IMR-90 (cell line): ENCODE measurements at regions not wholly inside any gene's neighbourhood (a gene's known extent, or its start where the extent isn't known, plus 50 kb on each side); places are given as distances from the start of the nearest gene placed in this dataset.
A peak's percentile ranks its signal among the peaks of the same experiment; 100 is the strongest.

Experiments
- ATAC-seq: fragments of 200-7000 bp; cut with Tn5 transposase; 2 replicates; pipeline ENCODE4 v1.9.1; 2020; ENCODE audit warnings: low read depth, mild to moderate bottlenecking, moderate library complexity
- BruUV-seq: library from RNA; stranded (reverse); fragments of 400-500 nt; replicated peaks from 2 replicates; lab custom pipeline; 2021; lab: Mats Ljungman, UMichigan
- CTCF ChIA-PET: fragments of 300-600 bp; formaldehyde crosslinking; extraction: SDS; loops from one replicate; lab custom pipeline; 2021; ENCODE audit warnings: antibody characterized with exemption; lab: Yijun Ruan, JAX
- POLR2A ChIA-PET: fragments of 300-600 bp; sonication (Branson Sonifier 250); formaldehyde crosslinking; loops from one replicate; lab custom pipeline; 2022; ENCODE audit warnings: antibody characterized with exemption; ENCODE audit not compliant: unreplicated experiment; lab: Charles Lee
- DNase-seq: peaks from one replicate; pipeline ENCODE4 v3.0.0; 2013
- H2AFZ ChIP-seq: replicated peaks from 2 replicates; pipeline ENCODE3; 2013; ENCODE audit warnings: low read length, mild to moderate bottlenecking; ENCODE audit not compliant: poor library complexity
- H2AK5ac ChIP-seq: 2 replicates; pipeline ENCODE4 v1.6.1; 2013; ENCODE audit warnings: low read depth, low read length, inconsistent platforms
- H2AK9ac ChIP-seq: replicated peaks from 2 replicates; pipeline ENCODE3; 2013; ENCODE audit warnings: mild to moderate bottlenecking, low read depth, low read length, moderate library complexity; ENCODE audit not compliant: poor library complexity
- H2BK120ac ChIP-seq: 2 replicates; pipeline ENCODE4 v1.6.1; 2013; ENCODE audit warnings: low read depth, low read length, inconsistent platforms
- H2BK15ac ChIP-seq: 3 replicates; pipeline ENCODE4 v1.6.1; 2013; ENCODE audit warnings: low read depth, low read length, inconsistent platforms
- H2BK20ac ChIP-seq: 2 replicates; pipeline ENCODE4 v1.6.1; 2013; ENCODE audit warnings: low read depth, mild to moderate bottlenecking, inconsistent platforms, low read length, moderate library complexity
- H2BK5ac ChIP-seq: 2 replicates; pipeline ENCODE4 v1.6.1; 2013; ENCODE audit warnings: mild to moderate bottlenecking, low read depth, low read length, inconsistent platforms; ENCODE audit not compliant: poor library complexity, severe bottlenecking
- H3K14ac ChIP-seq: replicated peaks from 2 replicates; pipeline ENCODE4 v1.6.1; 2013; ENCODE audit warnings: low read depth, low read length, inconsistent platforms
- H3K18ac ChIP-seq: 2 replicates; pipeline ENCODE4 v1.6.1; 2013; ENCODE audit warnings: low read depth, low read length, control low read depth
- H3K23ac ChIP-seq: 2 replicates; pipeline ENCODE4 v1.6.1; 2013; ENCODE audit warnings: low read depth, low read length, inconsistent platforms
- H3K27ac ChIP-seq: 2 replicates; pipeline ENCODE4 v1.5.1; 2013; ENCODE audit warnings: mild to moderate bottlenecking, control low read depth, low read length; ENCODE audit not compliant: insufficient read depth
- H3K27me3 ChIP-seq: 2 replicates; pipeline ENCODE4 v1.6.1; 2013; ENCODE audit warnings: low read length; ENCODE audit not compliant: control insufficient read depth, insufficient read depth
- H3K36me3 ChIP-seq: 2 replicates; pipeline ENCODE4 v1.6.1; 2013; ENCODE audit warnings: low read length, mixed read lengths; ENCODE audit not compliant: control insufficient read depth, insufficient read depth
- H3K4ac ChIP-seq: 2 replicates; pipeline ENCODE4 v1.6.1; 2013; ENCODE audit warnings: low read depth, low read length, inconsistent platforms
- H3K4me1 ChIP-seq: 2 replicates; pipeline ENCODE4 v1.6.1; 2013; ENCODE audit warnings: low read length, mixed read lengths; ENCODE audit not compliant: control insufficient read depth, insufficient read depth
- H3K4me2 ChIP-seq: 2 replicates; pipeline ENCODE4 v1.6.1; 2013; ENCODE audit warnings: low read depth, mild to moderate bottlenecking, control low read depth, low read length, moderate library complexity
- H3K4me3 ChIP-seq: 2 replicates; pipeline ENCODE4 v1.5.1; 2013; ENCODE audit warnings: low read depth, mild to moderate bottlenecking, control low read depth, low read length, moderate library complexity; ENCODE audit not compliant: insufficient read depth
- H3K56ac ChIP-seq: 2 replicates; pipeline ENCODE4 v1.6.1; 2013; ENCODE audit warnings: low read length, inconsistent platforms; ENCODE audit not compliant: insufficient read depth; ENCODE audit errors: extremely low read depth
- H3K79me1 ChIP-seq, 2 experiments: 2 replicates each; pipeline ENCODE4 v1.6.1; 2013; ENCODE audit warnings: low read length in 2 of 2, inconsistent platforms in 1 of 2, low read depth in 1 of 2
- H3K9ac ChIP-seq: 2 replicates; pipeline ENCODE4 v1.6.1; 2013; ENCODE audit warnings: low read depth, low read length, control low read depth
- H3K9me1 ChIP-seq: 2 replicates; pipeline ENCODE4 v1.6.1; 2013; ENCODE audit warnings: low read length, inconsistent platforms; ENCODE audit not compliant: insufficient read depth
- H3K9me3 ChIP-seq: 2 replicates; pipeline ENCODE4 v1.6.1; 2013; ENCODE audit warnings: low read length; ENCODE audit not compliant: control insufficient read depth, insufficient read depth
- H4K20me1 ChIP-seq: 2 replicates; pipeline ENCODE4 v1.6.1; 2013; ENCODE audit warnings: low read length, inconsistent platforms; ENCODE audit not compliant: insufficient read depth
- H4K5ac ChIP-seq: 2 replicates; pipeline ENCODE4 v1.6.1; 2013; ENCODE audit warnings: mild to moderate bottlenecking, low read depth, low read length, control low read depth
- H4K8ac ChIP-seq, 2 experiments: 2 replicates each; pipeline ENCODE4 v1.6.1; 2013; ENCODE audit warnings: low read depth in 2 of 2, low read length in 2 of 2, control low read depth in 1 of 2, inconsistent platforms in 1 of 2
- H4K91ac ChIP-seq: 2 replicates; pipeline ENCODE4 v1.6.1; 2013; ENCODE audit warnings: low read depth, low read length, inconsistent platforms; ENCODE audit not compliant: insufficient read depth
- CEBPB ChIP-seq: IDR thresholded peaks from 2 replicates; pipeline ENCODE4 v1.6.1; 2012; ENCODE audit warnings: low read depth, low read length, improper control_type of control experiment
- WGBS, 2 experiments: methylation state at CpG; one replicate each; pipeline versions ENCODE4 v1.1.5 to v1.1.7; 2013; ENCODE audit warnings: missing lambda C conversion rate in 2 of 2; ENCODE audit not compliant: insufficient read length in 1 of 2; ENCODE audit errors: extremely low coverage in 2 of 2; 5-methylcytosine and 5-hydroxymethylcytosine counted together
- dilution Hi-C: fragments of 300-500 bp; cut with HindIII; formaldehyde crosslinking; loops from one replicate; pipeline ENCODE4 v1.14.3; 2018; ENCODE audit warnings: low sequenced_read_pairs; ENCODE audit not compliant: unreplicated experiment
- in situ Hi-C: fragments of 300-500 bp; cut with MboI; formaldehyde crosslinking; loops from 3 replicates; pipeline ENCODE4 v1.14.3; 2019; ENCODE audit warnings: low sequenced_read_pairs, inconsistent platforms, mixed read lengths
- intact Hi-C: fragments of 100-400 bp; cut with micrococcal nuclease; formaldehyde crosslinking; loops from 2 replicates; pipeline ENCODE4 v1.10.0; 2022
- TF ChIP-seq, protein P1 (sequence below): fragments of 150-350 bp; IDR thresholded peaks from 2 replicates; pipeline ENCODE4 v1.6.1; 2017; ENCODE audit warnings: mild to moderate bottlenecking, antibody characterized with exemption, low read length, low read depth
- TF ChIP-seq, protein P2 (sequence below): conservative IDR thresholded peaks from 2 replicates; pipeline ENCODE4 v1.5.1; 2012; ENCODE audit warnings: mild to moderate bottlenecking, low read depth, low read length, improper control_type of control experiment

DNA sequence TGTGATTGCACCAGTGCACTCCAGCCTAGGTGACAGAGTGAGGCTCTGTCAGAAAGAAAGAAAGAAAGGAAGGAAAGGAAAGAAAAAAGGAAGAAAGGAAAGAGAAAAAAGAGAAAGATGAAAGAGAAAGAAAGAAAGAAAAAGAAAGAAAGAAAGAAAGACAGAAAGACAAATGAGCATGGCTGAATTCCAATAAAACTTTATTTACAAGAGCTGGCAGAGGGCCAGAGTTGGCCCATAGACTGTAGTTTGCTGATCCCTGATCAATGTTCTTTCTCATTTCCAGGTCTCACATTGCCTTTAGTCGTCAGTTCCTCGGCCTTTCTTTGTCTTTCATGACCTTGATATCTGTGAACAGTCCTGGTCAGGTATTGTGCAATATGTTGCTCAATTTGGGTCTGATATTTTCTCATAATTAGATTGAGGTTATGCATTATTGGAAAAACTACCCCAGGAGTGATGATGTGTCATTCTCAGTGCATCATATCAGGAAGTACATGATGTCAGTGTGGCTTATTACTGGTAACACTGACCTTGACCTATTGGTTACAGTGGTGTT lies 68.5 kb upstream of the MED9 start:
- H3K56ac ChIP-seq = no peak overlapping the region
- H3K4me3 ChIP-seq = no peak overlapping the region
- H2BK120ac ChIP-seq = no peak overlapping the region
- no peak overlapping the region for H2BK15ac ChIP-seq
- TF ChIP-seq, protein P1, sequence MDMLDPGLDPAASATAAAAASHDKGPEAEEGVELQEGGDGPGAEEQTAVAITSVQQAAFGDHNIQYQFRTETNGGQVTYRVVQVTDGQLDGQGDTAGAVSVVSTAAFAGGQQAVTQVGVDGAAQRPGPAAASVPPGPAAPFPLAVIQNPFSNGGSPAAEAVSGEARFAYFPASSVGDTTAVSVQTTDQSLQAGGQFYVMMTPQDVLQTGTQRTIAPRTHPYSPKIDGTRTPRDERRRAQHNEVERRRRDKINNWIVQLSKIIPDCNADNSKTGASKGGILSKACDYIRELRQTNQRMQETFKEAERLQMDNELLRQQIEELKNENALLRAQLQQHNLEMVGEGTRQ = no peak
- TF ChIP-seq, protein P2, sequence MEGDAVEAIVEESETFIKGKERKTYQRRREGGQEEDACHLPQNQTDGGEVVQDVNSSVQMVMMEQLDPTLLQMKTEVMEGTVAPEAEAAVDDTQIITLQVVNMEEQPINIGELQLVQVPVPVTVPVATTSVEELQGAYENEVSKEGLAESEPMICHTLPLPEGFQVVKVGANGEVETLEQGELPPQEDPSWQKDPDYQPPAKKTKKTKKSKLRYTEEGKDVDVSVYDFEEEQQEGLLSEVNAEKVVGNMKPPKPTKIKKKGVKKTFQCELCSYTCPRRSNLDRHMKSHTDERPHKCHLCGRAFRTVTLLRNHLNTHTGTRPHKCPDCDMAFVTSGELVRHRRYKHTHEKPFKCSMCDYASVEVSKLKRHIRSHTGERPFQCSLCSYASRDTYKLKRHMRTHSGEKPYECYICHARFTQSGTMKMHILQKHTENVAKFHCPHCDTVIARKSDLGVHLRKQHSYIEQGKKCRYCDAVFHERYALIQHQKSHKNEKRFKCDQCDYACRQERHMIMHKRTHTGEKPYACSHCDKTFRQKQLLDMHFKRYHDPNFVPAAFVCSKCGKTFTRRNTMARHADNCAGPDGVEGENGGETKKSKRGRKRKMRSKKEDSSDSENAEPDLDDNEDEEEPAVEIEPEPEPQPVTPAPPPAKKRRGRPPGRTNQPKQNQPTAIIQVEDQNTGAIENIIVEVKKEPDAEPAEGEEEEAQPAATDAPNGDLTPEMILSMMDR = no peak
- peak; percentile 99 for TF ChIP-seq CEBPB
- H3K18ac ChIP-seq = no peak overlapping the region
- H3K9ac ChIP-seq = no peak overlapping the region
- in situ Hi-C loops = no loop called here
- H3K9me1 ChIP-seq = peaks cover 5% of the 10 kb centered on the region; the same call in 1 of the 2 replicates
- no peak overlapping the region for H2AK5ac ChIP-seq
- no CpG with 5 or more reads among the region's 2 CpGs for WGBS, 2 experiments
- no peak overlapping the region for H2AK9ac ChIP-seq
- ChIA-PET POLR2A (no interaction called here), CTCF (no interaction called here)
- H3K27me3 ChIP-seq = no peaks in the 10 kb centered on the region
- no peak overlapping the region for H2AFZ ChIP-seq
- H3K14ac ChIP-seq = no peak overlapping the region
- no peaks in the 10 kb centered on the region for H4K20me1 ChIP-seq
- dilution Hi-C loops = no loop called here
- no peak overlapping the region for H2BK5ac ChIP-seq
- no peaks in the 10 kb centered on the region for H3K36me3 ChIP-seq
- no TSS peak for BruUV-seq
- no peak overlapping the region for H2BK20ac ChIP-seq
- no peaks in the 10 kb centered on the region for H3K9me3 ChIP-seq
- DNase-seq = peak; percentile 61
- intact Hi-C loops = no loop called here
- H3K23ac ChIP-seq = no peak overlapping the region
- H3K4ac ChIP-seq = no peak overlapping the region
- H3K27ac ChIP-seq = no peak overlapping the region
- no peak overlapping the region for H4K8ac ChIP-seq
- no peak overlapping the region for H4K5ac ChIP-seq
- H3K4me2 ChIP-seq = no peak overlapping the region
- ATAC-seq = no peak
- no peak overlapping the region for H4K91ac ChIP-seq
- H3K4me1 ChIP-seq = peaks cover 5% of the 10 kb centered on the region
- no peaks in the 10 kb centered on the region for H3K79me1 ChIP-seq
